ENCODE measurements at regions not wholly inside any gene's neighbourhood (a gene's known extent, or its start where the extent isn't known, plus 50 kb on each side); places are given as distances from the start of the nearest gene placed in this dataset.
"Not testable (repeated sequence)": the region's sequence is repeated elsewhere in the genome, so short reads cannot be mapped to it uniquely, and the experiment has no call there.

- DNase-seq (ENCODE audit: low read depth in 3 of 3) = no peak
These were observed 188.1 kb upstream of the FAM241A start for GRCh38 chr4:111957116-111957515.

- no peak for DNase-seq (ENCODE audit: low read depth in 3 of 3)
These were observed 187.3 kb upstream of the FAM241A start for GRCh38 chr4:111957997-111958396.

GRCh38 chr4:111959222-111959621, 186.0 kb upstream of the FAM241A start:
- no peak for DNase-seq (ENCODE audit: low read depth in 3 of 3)

GRCh38 chr4:111960241-111960667, 185.0 kb upstream of the FAM241A start:
- no peak for DNase-seq (ENCODE audit: low read depth in 3 of 3)

GRCh38 chr4:111961026-111961425, 184.2 kb upstream of the FAM241A start:
- not testable (repeated sequence) for DNase-seq (ENCODE audit: low read depth in 3 of 3)

- no peak for DNase-seq (ENCODE audit: low read depth in 3 of 3)
These were observed 183.4 kb upstream of the FAM241A start for GRCh38 chr4:111961809-111962208.

- no peak for DNase-seq (ENCODE audit: low read depth in 3 of 3)
These were observed 182.0 kb upstream of the FAM241A start for GRCh38 chr4:111963158-111963700.

- DNase-seq (ENCODE audit: low read depth in 3 of 3) = no peak
These were observed 167.8 kb upstream of the FAM241A start for GRCh38 chr4:111977419-111977965.

- no peak for DNase-seq (ENCODE audit: low read depth in 3 of 3)
These were observed 165.3 kb upstream of the FAM241A start for GRCh38 chr4:111979921-111980320.

GRCh38 chr4:111982089-111982488, 163.2 kb upstream of the FAM241A start:
- no peak for DNase-seq (ENCODE audit: low read depth in 3 of 3)

GRCh38 chr4:111984169-111984819, 161.0 kb upstream of the FAM241A start:
- DNase-seq (ENCODE audit: low read depth in 3 of 3) = no peak

- DNase-seq (ENCODE audit: low read depth in 3 of 3) = no peak
These were observed 159.8 kb upstream of the FAM241A start for GRCh38 chr4:111985426-111985825.

GRCh38 chr4:111986095-111986494, 159.2 kb upstream of the FAM241A start:
- no peak for DNase-seq (ENCODE audit: low read depth in 3 of 3)

- DNase-seq (ENCODE audit: low read depth in 3 of 3) = no peak
These were observed 156.7 kb upstream of the FAM241A start for GRCh38 chr4:111988514-111988913.

- DNase-seq (ENCODE audit: low read depth in 3 of 3) = no peak
These were observed 155.4 kb upstream of the FAM241A start for GRCh38 chr4:111989817-111990216.

GRCh38 chr4:111991163-111991562, 154.1 kb upstream of the FAM241A start:
- DNase-seq (ENCODE audit: low read depth in 3 of 3) = no peak

- DNase-seq (ENCODE audit: low read depth in 3 of 3) = no peak
These were observed 153.5 kb upstream of the FAM241A start for GRCh38 chr4:111991797-111992196.

- no peak for DNase-seq (ENCODE audit: low read depth in 3 of 3)
These were observed 152.7 kb upstream of the FAM241A start for GRCh38 chr4:111992351-111993168.

GRCh38 chr4:111994392-111994791, 150.9 kb upstream of the FAM241A start:
- no peak for DNase-seq (ENCODE audit: low read depth in 3 of 3)

- no peak for DNase-seq (ENCODE audit: low read depth in 3 of 3)
These were observed 147.5 kb upstream of the FAM241A start for GRCh38 chr4:111997785-111998184.

- DNase-seq (ENCODE audit: low read depth in 3 of 3) = no peak
These were observed 145.5 kb upstream of the FAM241A start for GRCh38 chr4:111999801-112000200.

- DNase-seq (ENCODE audit: low read depth in 3 of 3) = no peak
These were observed 144.2 kb upstream of the FAM241A start for GRCh38 chr4:112001041-112001440.

- no peak for DNase-seq (ENCODE audit: low read depth in 3 of 3)
These were observed 143.0 kb upstream of the FAM241A start for GRCh38 chr4:112002248-112002661.

Data from stimulated activated CD4-positive, alpha-beta T cell treated with anti-CD3 and anti-CD28 coated beads, TNF-alpha, amount 100 ng/mL, for 48 hours (primary cell).